IMR-90 (cell line): ENCODE measurements at regions not wholly inside any gene's neighbourhood (a gene's known extent, or its start where the extent isn't known, plus 50 kb on each side); places are given as distances from the start of the nearest gene placed in this dataset.

Experiments
- ATAC-seq: fragments of 200-7000 bp; cut with Tn5 transposase; 2 replicates; pipeline ENCODE4 v1.9.1; 2020; ENCODE audit warnings: low read depth, mild to moderate bottlenecking, moderate library complexity
- BruUV-seq: library from RNA; stranded (reverse); fragments of 400-500 nt; replicated peaks from 2 replicates; lab custom pipeline; 2021; lab: Mats Ljungman, UMichigan
- CTCF ChIA-PET: fragments of 300-600 bp; formaldehyde crosslinking; extraction: SDS; loops from one replicate; lab custom pipeline; 2021; ENCODE audit warnings: antibody characterized with exemption; lab: Yijun Ruan, JAX
- POLR2A ChIA-PET: fragments of 300-600 bp; sonication (Branson Sonifier 250); formaldehyde crosslinking; loops from one replicate; lab custom pipeline; 2022; ENCODE audit warnings: antibody characterized with exemption; ENCODE audit not compliant: unreplicated experiment; lab: Charles Lee
- DNase-seq: peaks from one replicate; pipeline ENCODE4 v3.0.0; 2013
- H2AFZ ChIP-seq: replicated peaks from 2 replicates; pipeline ENCODE3; 2013; ENCODE audit warnings: low read length, mild to moderate bottlenecking; ENCODE audit not compliant: poor library complexity
- H2AK5ac ChIP-seq: 2 replicates; pipeline ENCODE4 v1.6.1; 2013; ENCODE audit warnings: low read depth, low read length, inconsistent platforms
- H2AK9ac ChIP-seq: replicated peaks from 2 replicates; pipeline ENCODE3; 2013; ENCODE audit warnings: mild to moderate bottlenecking, low read depth, low read length, moderate library complexity; ENCODE audit not compliant: poor library complexity
- H2BK120ac ChIP-seq: 2 replicates; pipeline ENCODE4 v1.6.1; 2013; ENCODE audit warnings: low read depth, low read length, inconsistent platforms
- H2BK15ac ChIP-seq: 3 replicates; pipeline ENCODE4 v1.6.1; 2013; ENCODE audit warnings: low read depth, low read length, inconsistent platforms
- H2BK20ac ChIP-seq: 2 replicates; pipeline ENCODE4 v1.6.1; 2013; ENCODE audit warnings: low read depth, mild to moderate bottlenecking, inconsistent platforms, low read length, moderate library complexity
- H2BK5ac ChIP-seq: 2 replicates; pipeline ENCODE4 v1.6.1; 2013; ENCODE audit warnings: mild to moderate bottlenecking, low read depth, low read length, inconsistent platforms; ENCODE audit not compliant: poor library complexity, severe bottlenecking
- H3K14ac ChIP-seq: replicated peaks from 2 replicates; pipeline ENCODE4 v1.6.1; 2013; ENCODE audit warnings: low read depth, low read length, inconsistent platforms
- H3K18ac ChIP-seq: 2 replicates; pipeline ENCODE4 v1.6.1; 2013; ENCODE audit warnings: low read depth, low read length, control low read depth
- H3K23ac ChIP-seq: 2 replicates; pipeline ENCODE4 v1.6.1; 2013; ENCODE audit warnings: low read depth, low read length, inconsistent platforms
- H3K27ac ChIP-seq: 2 replicates; pipeline ENCODE4 v1.5.1; 2013; ENCODE audit warnings: mild to moderate bottlenecking, control low read depth, low read length; ENCODE audit not compliant: insufficient read depth
- H3K27me3 ChIP-seq: 2 replicates; pipeline ENCODE4 v1.6.1; 2013; ENCODE audit warnings: low read length; ENCODE audit not compliant: control insufficient read depth, insufficient read depth
- H3K36me3 ChIP-seq: 2 replicates; pipeline ENCODE4 v1.6.1; 2013; ENCODE audit warnings: low read length, mixed read lengths; ENCODE audit not compliant: control insufficient read depth, insufficient read depth
- H3K4ac ChIP-seq: 2 replicates; pipeline ENCODE4 v1.6.1; 2013; ENCODE audit warnings: low read depth, low read length, inconsistent platforms
- H3K4me1 ChIP-seq: 2 replicates; pipeline ENCODE4 v1.6.1; 2013; ENCODE audit warnings: low read length, mixed read lengths; ENCODE audit not compliant: control insufficient read depth, insufficient read depth
- H3K4me2 ChIP-seq: 2 replicates; pipeline ENCODE4 v1.6.1; 2013; ENCODE audit warnings: low read depth, mild to moderate bottlenecking, control low read depth, low read length, moderate library complexity
- H3K4me3 ChIP-seq: 2 replicates; pipeline ENCODE4 v1.5.1; 2013; ENCODE audit warnings: low read depth, mild to moderate bottlenecking, control low read depth, low read length, moderate library complexity; ENCODE audit not compliant: insufficient read depth
- H3K56ac ChIP-seq: 2 replicates; pipeline ENCODE4 v1.6.1; 2013; ENCODE audit warnings: low read length, inconsistent platforms; ENCODE audit not compliant: insufficient read depth; ENCODE audit errors: extremely low read depth
- H3K79me1 ChIP-seq, 2 experiments: 2 replicates each; pipeline ENCODE4 v1.6.1; 2013; ENCODE audit warnings: low read length in 2 of 2, inconsistent platforms in 1 of 2, low read depth in 1 of 2
- H3K9ac ChIP-seq: 2 replicates; pipeline ENCODE4 v1.6.1; 2013; ENCODE audit warnings: low read depth, low read length, control low read depth
- H3K9me1 ChIP-seq: 2 replicates; pipeline ENCODE4 v1.6.1; 2013; ENCODE audit warnings: low read length, inconsistent platforms; ENCODE audit not compliant: insufficient read depth
- H3K9me3 ChIP-seq: 2 replicates; pipeline ENCODE4 v1.6.1; 2013; ENCODE audit warnings: low read length; ENCODE audit not compliant: control insufficient read depth, insufficient read depth
- H4K20me1 ChIP-seq: 2 replicates; pipeline ENCODE4 v1.6.1; 2013; ENCODE audit warnings: low read length, inconsistent platforms; ENCODE audit not compliant: insufficient read depth
- H4K5ac ChIP-seq: 2 replicates; pipeline ENCODE4 v1.6.1; 2013; ENCODE audit warnings: mild to moderate bottlenecking, low read depth, low read length, control low read depth
- H4K8ac ChIP-seq, 2 experiments: 2 replicates each; pipeline ENCODE4 v1.6.1; 2013; ENCODE audit warnings: low read depth in 2 of 2, low read length in 2 of 2, control low read depth in 1 of 2, inconsistent platforms in 1 of 2
- H4K91ac ChIP-seq: 2 replicates; pipeline ENCODE4 v1.6.1; 2013; ENCODE audit warnings: low read depth, low read length, inconsistent platforms; ENCODE audit not compliant: insufficient read depth
- BHLHE40 ChIP-seq: fragments of 150-350 bp; IDR thresholded peaks from 2 replicates; pipeline ENCODE4 v1.6.1; 2016; ENCODE audit warnings: mild to moderate bottlenecking, low read depth, low read length
- CEBPB ChIP-seq: IDR thresholded peaks from 2 replicates; pipeline ENCODE4 v1.6.1; 2012; ENCODE audit warnings: low read depth, low read length, improper control_type of control experiment
- CHD1 ChIP-seq: IDR thresholded peaks from 2 replicates; pipeline ENCODE4 v1.6.1; 2012; ENCODE audit warnings: low read depth, low read length, improper control_type of control experiment
- ELK1 ChIP-seq: fragments of 150-350 bp; IDR thresholded peaks from 2 replicates; pipeline ENCODE4 v1.6.1; 2016; ENCODE audit warnings: low read depth, mild to moderate bottlenecking, low read length, moderate library complexity, borderline replicate concordance
- MAZ ChIP-seq: IDR thresholded peaks from 2 replicates; pipeline ENCODE4 v1.6.1; 2012; ENCODE audit warnings: low read depth, mild to moderate bottlenecking, low read length, improper control_type of control experiment, moderate library complexity, borderline replicate concordance
- MXI1 ChIP-seq: IDR thresholded peaks from 2 replicates; pipeline ENCODE4 v1.6.1; 2012; ENCODE audit warnings: low read depth, mild to moderate bottlenecking, low read length, moderate library complexity, borderline replicate concordance
- POLR2A ChIP-seq: IDR thresholded peaks from 2 replicates; pipeline ENCODE4 v1.6.1; 2012; ENCODE audit warnings: mild to moderate bottlenecking, low read depth, low read length
- RAD21 ChIP-seq: IDR thresholded peaks from 2 replicates; pipeline ENCODE4 v1.6.1; 2012; ENCODE audit warnings: low read length, improper control_type of control experiment
- RCOR1 ChIP-seq: IDR thresholded peaks from 2 replicates; pipeline ENCODE4 v1.6.1; 2012; ENCODE audit warnings: mild to moderate bottlenecking, low read length, improper control_type of control experiment; ENCODE audit not compliant: insufficient replicate concordance
- RFX5 ChIP-seq: IDR thresholded peaks from 2 replicates; pipeline ENCODE4 v1.8.0; 2012; ENCODE audit warnings: low read depth, mild to moderate bottlenecking, low read length, moderate library complexity
- SMC3 ChIP-seq: fragments of 150-350 bp; IDR thresholded peaks from 2 replicates; pipeline ENCODE4 v1.6.1; 2016; ENCODE audit warnings: low read depth, mild to moderate bottlenecking, antibody characterized with exemption, low read length, moderate library complexity
- USF2 ChIP-seq: fragments of 150-350 bp; IDR thresholded peaks from 2 replicates; pipeline ENCODE4 v1.6.1; 2017; ENCODE audit warnings: mild to moderate bottlenecking, antibody characterized with exemption, low read length, low read depth
- WGBS, 2 experiments: methylation state at CpG; one replicate each; pipeline versions ENCODE4 v1.1.5 to v1.1.7; 2013; ENCODE audit warnings: missing lambda C conversion rate in 2 of 2; ENCODE audit not compliant: insufficient read length in 1 of 2; ENCODE audit errors: extremely low coverage in 2 of 2; 5-methylcytosine and 5-hydroxymethylcytosine counted together
- dilution Hi-C: fragments of 300-500 bp; cut with HindIII; formaldehyde crosslinking; loops from one replicate; pipeline ENCODE4 v1.14.3; 2018; ENCODE audit warnings: low sequenced_read_pairs; ENCODE audit not compliant: unreplicated experiment
- in situ Hi-C: fragments of 300-500 bp; cut with MboI; formaldehyde crosslinking; loops from 3 replicates; pipeline ENCODE4 v1.14.3; 2019; ENCODE audit warnings: low sequenced_read_pairs, inconsistent platforms, mixed read lengths
- intact Hi-C: fragments of 100-400 bp; cut with micrococcal nuclease; formaldehyde crosslinking; loops from 2 replicates; pipeline ENCODE4 v1.10.0; 2022

GRCh38 chr4:14225688-14226207 is 598.2 kb upstream of the BOD1L1 start:
- Histone ChIP-seq H2BK120ac (no peak overlapping the region), H4K20me1 (no peaks in the 10 kb centered on the region), H4K5ac (no peak overlapping the region), H3K79me1 (no peaks in the 10 kb centered on the region), H3K27me3 (no peaks in the 10 kb centered on the region), H3K56ac (no peak overlapping the region), H3K9me1 (no peaks in the 10 kb centered on the region), H3K4ac (no peak overlapping the region), H2BK15ac (no peak overlapping the region), H4K91ac (no peak overlapping the region), H3K36me3 (no peaks in the 10 kb centered on the region), H3K23ac (no peak overlapping the region), H4K8ac (no peak overlapping the region), H3K4me2 (no peak overlapping the region), H3K4me3 (no peak overlapping the region), H3K18ac (no peak overlapping the region), H3K9ac (no peak overlapping the region), H2BK20ac (no peak overlapping the region), H3K27ac (no peak overlapping the region), H2AFZ (no peak overlapping the region), H3K9me3 (no peaks in the 10 kb centered on the region), H3K4me1 (no peaks in the 10 kb centered on the region), H2BK5ac (no peak overlapping the region), H3K14ac (no peak overlapping the region), H2AK5ac (no peak overlapping the region), H2AK9ac (no peak overlapping the region)
- dilution Hi-C loops (no loop called here), in situ Hi-C loops (no loop called here), intact Hi-C loops (no loop called here)
- no TSS peak for BruUV-seq
- POLR2A ChIA-PET: no interaction called here
- ATAC-seq: no peak
- WGBS, 2 experiments: no CpG with 5 or more reads among the region's 3 CpGs
- DNase-seq: no peak
- TF ChIP-seq MAZ (no peak), CHD1 (no peak), SMC3 (no peak), USF2 (no peak), RFX5 (no peak), BHLHE40 (no peak), ELK1 (no peak), POLR2A (no peak), MXI1 (no peak), RAD21 (no peak), RCOR1 (no peak), CEBPB (no peak)
- CTCF ChIA-PET: interaction anchor here (0.6 kb wide), 1 partner anchor 580 kb away, joined by 3 read pairs; no protein-coding TSS in a partner anchor
